Body of pancreas (tissue), 4 donors: ENCODE measurements at regions not wholly inside any gene's neighbourhood (a gene's known extent, or its start where the extent isn't known, plus 50 kb on each side); places are given as distances from the start of the nearest gene placed in this dataset.

Source experiments
- CTCF ChIP-seq, 7 experiments: fragments of 450-650 bp in 4 of 7; fragments of 200-600 bp in 3 of 7; sonication (generic) in 3 of 7; IDR thresholded peaks; one replicate each; pipeline ENCODE4 v1.5.1; 2016 to 2019; ENCODE audit warnings: antibody characterized with exemption in 7 of 7
- POLR2A ChIP-seq, 3 donors: fragments of 450-650 bp; IDR thresholded peaks; one replicate each; pipeline ENCODE4 v1.6.1; 2016; ENCODE audit warnings: antibody characterized with exemption in 3 of 3, mild to moderate bottlenecking in 2 of 3

GRCh38 chr1:217105437-217105836 is 382.2 kb upstream of the ESRRG start:
- TF ChIP-seq CTCF (IDR thresholded peaks at IDR 0.05) (no peak), POLR2A (IDR thresholded peaks at IDR 0.05) (no peak)
